ENCODE measurements at regions not wholly inside any gene's neighbourhood (a gene's known extent, or its start where the extent isn't known, plus 50 kb on each side); places are given as distances from the start of the nearest gene placed in this dataset.
"Not testable (repeated sequence)": the region's sequence is repeated elsewhere in the genome, so short reads cannot be mapped to it uniquely, and the experiment has no call there.

DNA sequence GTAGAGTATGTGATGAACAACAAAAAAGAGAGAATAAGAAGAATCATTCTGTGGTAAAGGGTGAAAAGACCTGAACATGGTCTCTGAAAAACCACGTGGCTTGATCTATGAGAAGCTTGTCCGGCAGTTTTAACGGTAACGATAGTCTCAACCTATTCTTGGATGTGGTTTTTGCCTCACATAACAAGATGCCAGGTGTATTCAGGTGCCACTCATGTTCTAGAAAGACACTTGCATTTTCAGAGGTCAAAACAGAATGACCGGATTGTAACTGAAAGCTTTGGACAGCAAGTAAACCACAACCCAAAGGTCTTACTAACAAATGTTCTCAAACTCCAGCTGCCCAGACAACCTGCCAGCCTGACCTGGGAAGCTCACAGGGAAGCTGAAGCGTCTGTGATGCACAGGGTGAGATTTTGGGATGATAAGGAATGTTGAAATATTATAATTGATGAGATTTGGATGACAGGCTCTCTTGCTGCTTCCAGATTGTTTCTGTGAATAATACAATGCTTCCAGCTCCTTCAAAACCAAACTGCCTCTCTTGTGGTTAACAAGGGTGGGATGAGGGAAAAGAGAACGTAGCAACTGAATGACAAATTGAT lies 137.4 kb upstream of the GRB10 start:
- Histone ChIP-seq H3K4me3 (no peak overlapping the region), H3K36me3 (ENCODE audit: low read depth) (no peaks in the 10 kb centered on the region), H3K4me1 (ENCODE audit: low read depth) (no peaks in the 10 kb centered on the region), H3K9me3 (no peaks in the 10 kb centered on the region)
- TF ChIP-seq, protein P1, sequence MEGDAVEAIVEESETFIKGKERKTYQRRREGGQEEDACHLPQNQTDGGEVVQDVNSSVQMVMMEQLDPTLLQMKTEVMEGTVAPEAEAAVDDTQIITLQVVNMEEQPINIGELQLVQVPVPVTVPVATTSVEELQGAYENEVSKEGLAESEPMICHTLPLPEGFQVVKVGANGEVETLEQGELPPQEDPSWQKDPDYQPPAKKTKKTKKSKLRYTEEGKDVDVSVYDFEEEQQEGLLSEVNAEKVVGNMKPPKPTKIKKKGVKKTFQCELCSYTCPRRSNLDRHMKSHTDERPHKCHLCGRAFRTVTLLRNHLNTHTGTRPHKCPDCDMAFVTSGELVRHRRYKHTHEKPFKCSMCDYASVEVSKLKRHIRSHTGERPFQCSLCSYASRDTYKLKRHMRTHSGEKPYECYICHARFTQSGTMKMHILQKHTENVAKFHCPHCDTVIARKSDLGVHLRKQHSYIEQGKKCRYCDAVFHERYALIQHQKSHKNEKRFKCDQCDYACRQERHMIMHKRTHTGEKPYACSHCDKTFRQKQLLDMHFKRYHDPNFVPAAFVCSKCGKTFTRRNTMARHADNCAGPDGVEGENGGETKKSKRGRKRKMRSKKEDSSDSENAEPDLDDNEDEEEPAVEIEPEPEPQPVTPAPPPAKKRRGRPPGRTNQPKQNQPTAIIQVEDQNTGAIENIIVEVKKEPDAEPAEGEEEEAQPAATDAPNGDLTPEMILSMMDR (IDR thresholded peaks at IDR 0.05), result no peak
- ATAC-seq (no peak), DNase-seq (no peak)
- intact Hi-C loops (cut with DNase I, micrococcal nuclease), result no loop called here

DNA sequence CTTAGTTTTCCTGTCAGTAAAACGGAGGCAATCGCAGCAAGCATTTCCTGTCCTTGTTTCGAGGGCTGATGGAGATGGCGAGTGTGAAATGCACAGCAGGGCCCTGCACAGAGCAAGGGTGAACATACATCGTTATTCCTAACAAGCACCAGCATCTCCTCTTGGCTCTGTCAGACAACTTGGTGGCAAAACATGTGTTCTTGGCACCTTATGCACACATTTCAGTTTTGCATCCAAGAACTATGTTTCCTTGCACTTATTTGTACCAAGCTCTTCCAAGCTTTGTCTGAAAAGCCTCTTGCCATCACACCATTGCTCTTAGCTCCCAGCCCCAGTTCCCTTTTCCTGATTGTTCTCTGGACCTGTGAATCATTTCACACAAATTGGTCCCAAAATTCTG lies 132.9 kb upstream of the GRB10 start:
- no peaks in the 10 kb centered on the region for H3K9me3 ChIP-seq

DNA sequence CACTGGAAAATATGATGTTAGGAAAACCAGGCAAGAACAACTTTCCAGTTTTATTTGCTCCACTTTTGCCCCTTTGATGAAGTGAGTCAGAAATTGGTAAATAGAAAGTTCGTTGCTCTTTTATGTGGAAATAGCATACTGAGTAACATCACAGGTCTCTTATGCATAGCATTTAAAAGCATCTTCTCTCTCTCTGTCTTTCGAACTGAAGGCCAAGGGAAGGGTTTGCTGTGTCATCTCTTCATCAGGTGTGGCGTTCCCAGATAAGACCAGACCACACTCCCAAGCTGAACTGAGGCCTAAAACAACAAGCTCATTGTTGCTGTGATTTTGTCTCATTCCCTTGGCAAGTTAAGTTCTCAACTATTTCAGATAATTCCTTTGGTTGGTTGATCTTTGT lies 131.8 kb upstream of the GRB10 start:
- TF ChIP-seq, protein P1 (IDR thresholded peaks at IDR 0.05), result no peak
- Histone ChIP-seq H3K4me1 (ENCODE audit: low read depth) (no peaks in the 10 kb centered on the region), H3K4me3 (no peak overlapping the region), H3K9me3 (no peaks in the 10 kb centered on the region), H3K36me3 (ENCODE audit: low read depth) (no peaks in the 10 kb centered on the region)
- intact Hi-C loops (cut with DNase I, micrococcal nuclease), result no loop called here
- DNase-seq (no peak), ATAC-seq (no peak)

More for the DNA sequence above, 132.9 kb upstream of the GRB10 start:
- intact Hi-C loops (cut with DNase I, micrococcal nuclease), result no loop called here
- ATAC-seq (no peak), DNase-seq (no peak)
- no peaks in the 10 kb centered on the region for H3K36me3 ChIP-seq (ENCODE audit: low read depth)
- TF ChIP-seq, protein P1 (IDR thresholded peaks at IDR 0.05), result no peak
- no peaks in the 10 kb centered on the region for H3K4me1 ChIP-seq (ENCODE audit: low read depth)
- no peak overlapping the region for H3K4me3 ChIP-seq

DNA sequence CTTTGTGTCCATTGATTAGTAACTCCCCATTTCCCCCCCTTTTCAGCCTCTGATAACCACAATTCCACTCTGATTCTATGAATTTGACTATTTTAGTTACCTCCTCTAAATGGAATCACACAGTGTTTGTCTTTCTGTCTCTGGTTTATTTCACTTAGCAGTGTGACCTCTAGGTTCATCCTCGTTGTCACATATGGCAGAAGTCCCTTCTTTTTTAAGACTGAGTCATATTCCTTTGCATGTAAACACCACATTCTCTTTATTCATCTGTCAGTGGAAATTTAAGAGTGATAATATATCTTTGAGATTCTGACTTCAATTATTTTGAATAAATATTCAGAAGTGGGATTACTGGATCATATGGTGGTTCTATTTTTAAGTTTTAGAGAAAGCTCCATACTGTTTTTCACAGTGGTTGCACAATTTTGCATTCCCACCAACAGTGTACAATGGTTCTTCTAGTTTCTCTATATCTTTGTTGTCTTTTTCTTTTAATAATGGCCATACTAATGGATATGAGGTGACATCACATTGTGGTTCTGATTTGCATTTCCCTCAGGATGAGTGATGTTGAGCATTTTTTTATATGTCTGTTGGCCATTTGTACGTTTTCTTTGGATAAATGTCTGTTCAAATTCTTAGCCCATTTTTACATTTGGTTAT lies 126.1 kb upstream of the GRB10 start:
- Histone ChIP-seq H3K4me3 (no peak overlapping the region), H3K36me3 (ENCODE audit: low read depth) (no peaks in the 10 kb centered on the region), H3K4me1 (ENCODE audit: low read depth) (no peaks in the 10 kb centered on the region), H3K9me3 (peaks cover 2% of the 10 kb centered on the region)
- intact Hi-C loops (cut with DNase I, micrococcal nuclease), result no loop called here
- TF ChIP-seq, protein P1 (IDR thresholded peaks at IDR 0.05), result no peak
- DNase-seq (no peak), ATAC-seq (no peak)

DNA sequence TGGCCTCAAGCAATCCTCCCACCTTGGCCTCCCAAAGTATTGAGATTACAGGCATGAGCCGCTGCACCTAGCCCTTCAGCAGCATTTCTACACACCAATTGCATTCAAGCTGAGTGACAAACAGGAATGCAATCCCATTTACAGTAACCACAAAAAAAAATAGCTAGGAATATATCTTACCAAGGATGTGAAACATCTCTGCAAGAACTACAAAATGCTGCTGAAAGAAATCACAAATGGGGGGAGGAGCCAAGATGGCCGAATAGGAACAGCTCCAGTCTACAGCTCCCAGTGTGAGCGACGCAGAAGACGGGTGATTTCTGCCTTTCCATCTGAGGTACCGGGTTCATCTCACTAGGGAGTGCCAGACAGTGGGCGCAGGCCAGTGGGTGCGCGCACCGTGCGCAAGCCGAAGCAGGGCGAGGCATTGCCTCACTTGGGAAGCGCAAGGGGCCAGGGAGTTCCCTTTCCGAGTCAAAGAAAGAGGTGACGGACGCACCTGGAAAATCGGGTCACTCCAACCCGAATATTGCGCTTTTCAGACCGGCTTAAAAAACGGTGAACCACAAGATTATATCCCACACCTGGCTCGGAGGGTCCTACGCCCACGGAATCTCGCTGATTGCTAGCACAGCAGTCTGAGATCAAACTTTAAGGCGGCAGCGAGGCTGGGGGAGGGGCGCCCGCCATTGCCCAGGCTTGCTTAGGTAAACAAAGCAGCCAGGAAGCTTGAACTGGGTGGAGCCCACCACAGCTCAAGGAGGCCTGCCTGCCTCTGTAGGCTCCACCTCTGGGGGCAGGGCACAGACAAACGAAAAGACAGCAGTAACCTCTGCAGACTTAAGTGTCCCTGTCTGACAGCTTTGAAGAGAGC lies 116.1 kb upstream of the GRB10 start:
- intact Hi-C loops (cut with DNase I, micrococcal nuclease); H3K4me1 ChIP-seq (ENCODE audit: low read depth); H3K9me3 ChIP-seq; H3K36me3 ChIP-seq (ENCODE audit: low read depth); ATAC-seq; DNase-seq; H3K4me3 ChIP-seq: not testable (repeated sequence)

DNA sequence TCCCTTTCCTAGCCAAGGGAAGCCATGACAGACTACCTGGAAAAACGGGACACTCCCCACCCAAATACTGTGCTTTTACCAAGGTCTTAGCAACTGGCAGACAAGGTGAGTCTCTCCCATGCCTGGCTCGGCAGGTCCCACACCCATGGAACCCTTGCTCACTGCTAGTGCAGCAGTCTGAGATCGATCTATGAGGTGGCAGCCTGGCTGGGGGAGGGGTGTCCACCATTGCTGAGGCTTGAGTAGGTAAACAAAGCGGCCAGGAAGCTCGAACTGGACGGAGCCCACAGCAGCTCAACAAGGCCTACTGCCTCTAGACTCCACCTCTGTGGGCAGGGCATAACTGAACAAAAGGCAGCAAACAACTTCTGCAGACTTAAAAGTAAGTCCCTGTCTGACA lies 104.4 kb upstream of the GRB10 start:
- ATAC-seq; H3K4me3 ChIP-seq; H3K36me3 ChIP-seq (ENCODE audit: low read depth); intact Hi-C loops (cut with DNase I, micrococcal nuclease); DNase-seq; H3K9me3 ChIP-seq; H3K4me1 ChIP-seq (ENCODE audit: low read depth): not testable (repeated sequence)

Data from mucosa of descending colon (tissue), 3 donors.